Liver (tissue), 8 donors: ENCODE measurements at regions not wholly inside any gene's neighbourhood (a gene's known extent, or its start where the extent isn't known, plus 50 kb on each side); places are given as distances from the start of the nearest gene placed in this dataset.

ENCODE experiments used
- DNase-seq: peaks from one replicate; pipeline ENCODE4 v3.0.0-alpha.2; 2017; ENCODE audit warnings: low spot score
- H3K27ac ChIP-seq, 2 donors: one replicate each; pipeline ENCODE4 v1.7.0; 2013; ENCODE audit warnings: inconsistent platforms in 2 of 2, low read length in 2 of 2, control low read depth in 1 of 2, low read depth in 1 of 2, mild to moderate bottlenecking in 1 of 2
- H3K27me3 ChIP-seq, 4 donors: one replicate each; pipeline versions ENCODE4 v1.6.1 to v1.7.0; 2013; ENCODE audit warnings: low read length in 3 of 4, inconsistent platforms in 1 of 4, mild to moderate bottlenecking in 1 of 4, moderate library complexity in 1 of 4; ENCODE audit not compliant: control insufficient read depth in 4 of 4, insufficient read depth in 4 of 4
- H3K36me3 ChIP-seq, 4 donors: one replicate each; pipeline versions ENCODE4 v1.6.1 to v1.7.0; 2013; ENCODE audit warnings: low read length in 3 of 4, mild to moderate bottlenecking in 3 of 4, low read depth in 1 of 4, moderate library complexity in 1 of 4; ENCODE audit not compliant: control insufficient read depth in 4 of 4, insufficient read depth in 3 of 4
- H3K4me1 ChIP-seq, 4 donors: one replicate each; pipeline versions ENCODE4 v1.6.1 to v1.7.0; 2013; ENCODE audit warnings: low read length in 3 of 4, mild to moderate bottlenecking in 3 of 4, moderate library complexity in 1 of 4; ENCODE audit not compliant: control insufficient read depth in 4 of 4, insufficient read depth in 4 of 4
- H3K4me3 ChIP-seq, 3 donors: one replicate each; pipeline versions ENCODE4 v1.6.1 to v1.7.0; 2013; ENCODE audit warnings: low read length in 3 of 3, control low read depth in 1 of 3, low read depth in 1 of 3, mild to moderate bottlenecking in 1 of 3
- H3K9ac ChIP-seq, 2 donors: one replicate each; pipeline ENCODE4 v1.7.0; 2013; ENCODE audit warnings: low read length in 2 of 2, mild to moderate bottlenecking in 2 of 2, moderate library complexity in 2 of 2, control low read depth in 1 of 2, low read depth in 1 of 2
- H3K9me3 ChIP-seq, 4 donors: one replicate each; pipeline versions ENCODE4 v1.6.1 to v1.7.0; 2013; ENCODE audit warnings: low read length in 3 of 4; ENCODE audit not compliant: control insufficient read depth in 4 of 4
- CTCF ChIP-seq: fragments of 150-350 bp; IDR thresholded peaks from 2 replicates; pipeline ENCODE4 v1.5.1; 2017; ENCODE audit warnings: improper control_type of control experiment, low read depth, low read length; ENCODE audit not compliant: missing input control
- EGR1 ChIP-seq, 2 donors: IDR thresholded peaks; 2 replicates each; pipeline ENCODE4 v1.6.1; 2016 to 2018; ENCODE audit warnings: antibody characterized with exemption in 2 of 2, low read depth in 2 of 2
- FOXA1 ChIP-seq: IDR thresholded peaks from 2 replicates; pipeline ENCODE4 v1.6.1; 2016; ENCODE audit warnings: antibody characterized with exemption
- FOXA2 ChIP-seq: IDR thresholded peaks from 2 replicates; pipeline ENCODE4 v1.6.1; 2016; ENCODE audit warnings: antibody characterized with exemption
- GABPA ChIP-seq, 2 donors: IDR thresholded peaks in 1 of 2; conservative IDR thresholded peaks in 1 of 2; 2 replicates each; pipeline ENCODE4 v1.6.1; 2016; ENCODE audit warnings: antibody characterized with exemption in 2 of 2, mild to moderate bottlenecking in 1 of 2, moderate library complexity in 1 of 2
- HNF4A ChIP-seq, 2 donors: conservative IDR thresholded peaks; 2 replicates each; pipeline ENCODE4 v1.6.1; 2016; ENCODE audit warnings: antibody characterized with exemption in 2 of 2, mild to moderate bottlenecking in 2 of 2
- HNF4G ChIP-seq: IDR thresholded peaks from 2 replicates; pipeline ENCODE4 v1.6.1; 2016; ENCODE audit warnings: antibody characterized with exemption
- NR2F2 ChIP-seq: IDR thresholded peaks from 2 replicates; pipeline ENCODE4 v1.6.1; 2016; ENCODE audit warnings: antibody characterized with exemption
- RAD21 ChIP-seq, 2 donors: IDR thresholded peaks; 2 replicates each; pipeline ENCODE4 v1.6.1; 2016; ENCODE audit warnings: antibody characterized with exemption in 2 of 2, mild to moderate bottlenecking in 2 of 2
- RXRA ChIP-seq, 2 donors: IDR thresholded peaks; 2 replicates each; pipeline ENCODE4 v1.6.1; 2017 to 2018; ENCODE audit warnings: antibody characterized with exemption in 2 of 2, mild to moderate bottlenecking in 1 of 2
- SP1 ChIP-seq: IDR thresholded peaks from 2 replicates; pipeline ENCODE4 v1.6.1; 2018; ENCODE audit warnings: antibody characterized with exemption, mild to moderate bottlenecking
- YY1 ChIP-seq: IDR thresholded peaks from 2 replicates; pipeline ENCODE4 v1.6.1; 2016; ENCODE audit warnings: antibody characterized with exemption, mild to moderate bottlenecking
- ZBTB33 ChIP-seq: IDR thresholded peaks from 2 replicates; pipeline ENCODE4 v1.6.1; 2016; ENCODE audit warnings: antibody characterized with exemption
- WGBS: extraction: QIAGEN DNeasy Blood & Tissue Kit; methylation state at CpG from one replicate; pipeline ENCODE4 v1.1.7; 2013; 5-methylcytosine and 5-hydroxymethylcytosine counted together
- TF ChIP-seq, protein P1 (sequence below): IDR thresholded peaks from 2 replicates; pipeline ENCODE4 v1.6.1; 2016; ENCODE audit warnings: antibody characterized with exemption, mild to moderate bottlenecking
- TF ChIP-seq, protein P2 (sequence below): IDR thresholded peaks from 2 replicates; pipeline ENCODE4 v1.6.1; 2016; ENCODE audit warnings: antibody characterized with exemption
- TF ChIP-seq, protein P3 (sequence below): IDR thresholded peaks from 2 replicates; pipeline ENCODE4 v1.6.1; 2016; ENCODE audit warnings: antibody characterized with exemption
- donor health status: healthy.
- donor health status: healthy.
- donor health status: healthy.
- donor health status: healthy.
- donor health status: healthy.

- Histone ChIP-seq H3K36me3 (no peaks in the 10 kb centered on the region), H3K4me1 (no peaks in the 10 kb centered on the region), H3K9ac (no peak overlapping the region), H3K9me3 (no peaks in the 10 kb centered on the region), H3K4me3 (no peak overlapping the region), H3K27ac (no peak overlapping the region), H3K27me3 (no peaks in the 10 kb centered on the region)
- 57% methylated on average over 1 of the region's 1 CpG for WGBS
- no peak for DNase-seq
- TF ChIP-seq RAD21 (IDR thresholded peaks at IDR 0.05): no peak
- TF ChIP-seq RXRA (IDR thresholded peaks at IDR 0.05): no peak
- TF ChIP-seq, protein P1, sequence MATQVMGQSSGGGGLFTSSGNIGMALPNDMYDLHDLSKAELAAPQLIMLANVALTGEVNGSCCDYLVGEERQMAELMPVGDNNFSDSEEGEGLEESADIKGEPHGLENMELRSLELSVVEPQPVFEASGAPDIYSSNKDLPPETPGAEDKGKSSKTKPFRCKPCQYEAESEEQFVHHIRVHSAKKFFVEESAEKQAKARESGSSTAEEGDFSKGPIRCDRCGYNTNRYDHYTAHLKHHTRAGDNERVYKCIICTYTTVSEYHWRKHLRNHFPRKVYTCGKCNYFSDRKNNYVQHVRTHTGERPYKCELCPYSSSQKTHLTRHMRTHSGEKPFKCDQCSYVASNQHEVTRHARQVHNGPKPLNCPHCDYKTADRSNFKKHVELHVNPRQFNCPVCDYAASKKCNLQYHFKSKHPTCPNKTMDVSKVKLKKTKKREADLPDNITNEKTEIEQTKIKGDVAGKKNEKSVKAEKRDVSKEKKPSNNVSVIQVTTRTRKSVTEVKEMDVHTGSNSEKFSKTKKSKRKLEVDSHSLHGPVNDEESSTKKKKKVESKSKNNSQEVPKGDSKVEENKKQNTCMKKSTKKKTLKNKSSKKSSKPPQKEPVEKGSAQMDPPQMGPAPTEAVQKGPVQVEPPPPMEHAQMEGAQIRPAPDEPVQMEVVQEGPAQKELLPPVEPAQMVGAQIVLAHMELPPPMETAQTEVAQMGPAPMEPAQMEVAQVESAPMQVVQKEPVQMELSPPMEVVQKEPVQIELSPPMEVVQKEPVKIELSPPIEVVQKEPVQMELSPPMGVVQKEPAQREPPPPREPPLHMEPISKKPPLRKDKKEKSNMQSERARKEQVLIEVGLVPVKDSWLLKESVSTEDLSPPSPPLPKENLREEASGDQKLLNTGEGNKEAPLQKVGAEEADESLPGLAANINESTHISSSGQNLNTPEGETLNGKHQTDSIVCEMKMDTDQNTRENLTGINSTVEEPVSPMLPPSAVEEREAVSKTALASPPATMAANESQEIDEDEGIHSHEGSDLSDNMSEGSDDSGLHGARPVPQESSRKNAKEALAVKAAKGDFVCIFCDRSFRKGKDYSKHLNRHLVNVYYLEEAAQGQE: no peak
- no peak for TF ChIP-seq FOXA2
- TF ChIP-seq NR2F2: no peak
- TF ChIP-seq HNF4G: no peak
- no peak for TF ChIP-seq EGR1 (IDR thresholded peaks at IDR 0.05; ENCODE audit: low read depth in 2 of 2)
- no peak for TF ChIP-seq ZBTB33
- TF ChIP-seq HNF4A (conservative IDR thresholded peaks at IDR 0.05): no peak
- TF ChIP-seq YY1: no peak
- no peak for TF ChIP-seq SP1
- no peak for TF ChIP-seq GABPA (IDR thresholded peaks at IDR 0.05 in 1 of 2, conservative IDR thresholded peaks at IDR 0.05 in 1 of 2)
- TF ChIP-seq, protein P2, sequence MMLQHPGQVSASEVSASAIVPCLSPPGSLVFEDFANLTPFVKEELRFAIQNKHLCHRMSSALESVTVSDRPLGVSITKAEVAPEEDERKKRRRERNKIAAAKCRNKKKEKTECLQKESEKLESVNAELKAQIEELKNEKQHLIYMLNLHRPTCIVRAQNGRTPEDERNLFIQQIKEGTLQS: no peak
- TF ChIP-seq CTCF: no peak
- no peak for TF ChIP-seq FOXA1
Observed at GRCh38 chr11:109845437-109845836, 247.8 kb upstream of the ZC3H12C start.

DNA sequence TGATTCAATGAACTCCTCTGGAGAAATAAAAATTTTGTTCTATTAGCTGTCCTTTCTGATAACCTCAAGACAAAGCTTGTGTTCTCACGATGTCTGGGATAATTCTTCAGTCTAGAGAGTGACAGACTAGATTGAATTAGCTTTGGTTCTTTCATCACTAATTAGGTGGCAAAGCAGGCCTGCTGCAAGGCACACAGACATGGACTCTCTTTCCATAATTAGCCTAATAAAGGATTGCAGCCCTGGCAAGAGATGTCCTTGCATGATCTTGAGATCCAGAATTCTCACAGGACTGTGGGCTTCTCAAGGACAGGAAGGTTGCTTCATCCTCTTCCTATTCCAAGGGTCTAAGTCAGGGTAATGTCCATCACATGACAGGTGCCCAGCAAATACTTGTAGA, 245.6 kb upstream of the ZC3H12C start:
- H3K4me1 ChIP-seq: no peaks in the 10 kb centered on the region
- H3K4me3 ChIP-seq: no peak overlapping the region
- 73% methylated on average over 1 of the region's 1 CpG for WGBS
- no peaks in the 10 kb centered on the region for H3K36me3 ChIP-seq
- no peaks in the 10 kb centered on the region for H3K27me3 ChIP-seq
- H3K9ac ChIP-seq: no peak overlapping the region
- DNase-seq: no peak
- H3K27ac ChIP-seq: no peak overlapping the region
- H3K9me3 ChIP-seq: no peaks in the 10 kb centered on the region
- TF ChIP-seq FOXA2 (no peak), SP1 (no peak), HNF4A (conservative IDR thresholded peaks at IDR 0.05) (no peak), EGR1 (IDR thresholded peaks at IDR 0.05; ENCODE audit: low read depth in 2 of 2) (no peak), GABPA (IDR thresholded peaks at IDR 0.05 in 1 of 2, conservative IDR thresholded peaks at IDR 0.05 in 1 of 2) (no peak), YY1 (no peak), ZBTB33 (no peak), FOXA1 (no peak), RXRA (IDR thresholded peaks at IDR 0.05) (no peak), CTCF (no peak), RAD21 (IDR thresholded peaks at IDR 0.05) (no peak)
- TF ChIP-seq, protein P3, sequence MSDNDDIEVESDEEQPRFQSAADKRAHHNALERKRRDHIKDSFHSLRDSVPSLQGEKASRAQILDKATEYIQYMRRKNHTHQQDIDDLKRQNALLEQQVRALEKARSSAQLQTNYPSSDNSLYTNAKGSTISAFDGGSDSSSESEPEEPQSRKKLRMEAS: no peak
- TF ChIP-seq, protein P2: no peak
